ENCODE measurements at regions not wholly inside any gene's neighbourhood (a gene's known extent, or its start where the extent isn't known, plus 50 kb on each side); places are given as distances from the start of the nearest gene placed in this dataset.

DNA sequence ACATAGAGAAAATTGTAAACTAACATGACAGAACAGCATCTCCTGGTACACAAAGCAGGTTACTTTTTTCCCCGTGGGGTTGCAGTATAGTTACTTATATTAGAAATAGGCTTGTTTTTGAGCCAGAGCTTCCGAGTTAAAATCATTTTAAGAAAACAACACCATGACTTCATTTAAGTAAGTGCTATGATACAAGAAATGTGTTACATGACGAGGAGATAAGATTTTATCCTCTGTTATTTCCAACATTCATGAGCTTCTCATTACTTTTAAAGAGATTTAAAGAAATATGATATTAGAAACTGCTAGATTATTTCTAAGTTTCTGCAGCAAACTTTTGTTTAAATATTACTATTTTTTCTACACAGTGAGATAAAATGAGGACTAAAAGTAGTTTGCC, 968.7 kb downstream of the GATA3 start:
- Histone ChIP-seq H2AFZ (no peak overlapping the region), H3K27ac (no peak overlapping the region), H3K36me3 (ENCODE audit: low read depth) (no peaks in the 10 kb centered on the region), H3K9me2 (ENCODE audit: insufficient read depth) (no peaks in the 10 kb centered on the region), H3K9ac (no peak overlapping the region), H3K79me2 (ENCODE audit: insufficient read depth) (no peaks in the 10 kb centered on the region), H3K4me3 (no peak overlapping the region), H3K27me3 (replicated peaks; ENCODE audit: insufficient read depth) (no peaks in the 10 kb centered on the region), H4K20me1 (ENCODE audit: insufficient read depth) (no peaks in the 10 kb centered on the region), H3F3A (ENCODE audit: insufficient read depth) (no peaks in the 10 kb centered on the region), H3K4me2 (ENCODE audit: unreplicated experiment) (no peak overlapping the region), H3K4me1 (ENCODE audit: insufficient read depth) (no peaks in the 10 kb centered on the region), H3K9me3 (ENCODE audit: low read depth) (no peaks in the 10 kb centered on the region)
- no peak for DNase-seq
- TF ChIP-seq EZH2 (IDR thresholded peaks at IDR 0.05; ENCODE audit: insufficient read depth, poor library complexity, severe bottlenecking), result no peak
- no peak for TF ChIP-seq EZH2phosphoT487 (IDR thresholded peaks at IDR 0.05; ENCODE audit: insufficient read depth, low read depth)
- in situ Hi-C loops (cut with MboI), result no loop called here
- WGBS, 2 experiments (ENCODE audit: low coverage in 1 of 2, low lambda C conversion rate in 2 of 2, missing lambda C conversion rate in 2 of 2), result 7% methylated on average over 3 of the region's 3 CpGs

GRCh38 chr10:9024210-9024609, 969.7 kb downstream of the GATA3 start:
- Histone ChIP-seq H3K4me3 (no peak overlapping the region), H3K4me2 (ENCODE audit: unreplicated experiment) (no peak overlapping the region), H3K9me3 (ENCODE audit: low read depth) (no peaks in the 10 kb centered on the region), H3K79me2 (ENCODE audit: insufficient read depth) (no peaks in the 10 kb centered on the region), H3F3A (ENCODE audit: insufficient read depth) (no peaks in the 10 kb centered on the region), H4K20me1 (ENCODE audit: insufficient read depth) (no peaks in the 10 kb centered on the region), H3K9ac (no peak overlapping the region), H3K36me3 (ENCODE audit: low read depth) (no peaks in the 10 kb centered on the region), H3K27me3 (replicated peaks; ENCODE audit: insufficient read depth) (no peaks in the 10 kb centered on the region), H3K27ac (no peak overlapping the region), H3K9me2 (ENCODE audit: insufficient read depth) (no peaks in the 10 kb centered on the region), H2AFZ (no peak overlapping the region), H3K4me1 (ENCODE audit: insufficient read depth) (no peaks in the 10 kb centered on the region)
- TF ChIP-seq EZH2phosphoT487 (IDR thresholded peaks at IDR 0.05; ENCODE audit: insufficient read depth, low read depth), result no peak
- no peak for TF ChIP-seq EZH2 (IDR thresholded peaks at IDR 0.05; ENCODE audit: insufficient read depth, poor library complexity, severe bottlenecking)
- 3 to 7% methylated on average over 2 of the region's 2 CpGs for WGBS, 2 experiments (ENCODE audit: low coverage in 1 of 2, low lambda C conversion rate in 2 of 2, missing lambda C conversion rate in 2 of 2)
- in situ Hi-C loops (cut with MboI), result no loop called here
- DNase-seq, result no peak

DNA sequence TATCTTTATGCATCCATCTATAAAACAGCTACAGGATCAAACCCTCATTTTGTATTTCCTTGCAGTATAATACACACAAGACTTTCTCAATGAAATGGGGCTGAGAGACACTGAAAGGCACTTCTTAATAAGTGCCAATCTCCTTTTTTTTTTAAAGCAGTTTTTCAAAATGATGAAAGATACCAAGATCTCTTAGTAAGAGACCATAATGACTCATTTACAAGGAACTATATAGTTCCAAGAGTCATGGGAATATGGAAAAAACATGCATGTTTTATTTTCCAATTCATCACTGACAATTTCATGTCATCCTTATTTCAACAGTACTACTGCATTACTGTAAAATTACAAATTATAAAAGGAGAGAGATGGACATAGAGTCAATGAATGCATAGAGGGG, 973.7 kb downstream of the GATA3 start:
- no peaks in the 10 kb centered on the region for H3K4me1 ChIP-seq (ENCODE audit: insufficient read depth)
- TF ChIP-seq EZH2 (IDR thresholded peaks at IDR 0.05; ENCODE audit: insufficient read depth, poor library complexity, severe bottlenecking) (no peak), EZH2phosphoT487 (IDR thresholded peaks at IDR 0.05; ENCODE audit: insufficient read depth, low read depth) (no peak)

DNA sequence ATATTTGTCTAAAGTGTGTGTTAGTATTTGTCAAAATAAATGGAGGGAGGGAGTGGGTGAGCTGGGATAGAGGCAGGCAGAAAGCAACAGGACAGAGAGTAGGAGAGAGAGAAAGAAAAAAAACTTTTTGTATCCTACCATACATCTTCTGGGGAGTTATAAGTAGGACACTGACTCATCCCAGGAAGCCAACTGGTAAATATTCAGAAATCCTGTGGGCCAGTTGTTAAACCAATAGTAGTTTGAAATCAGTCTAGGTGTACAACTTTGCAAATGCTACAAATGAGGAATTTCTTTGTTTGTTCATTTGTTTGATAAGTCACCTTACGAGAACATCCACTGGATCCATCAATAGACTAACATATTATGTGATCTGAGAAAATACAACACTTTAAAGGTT, 980.9 kb downstream of the GATA3 start:
- Histone ChIP-seq H3K27ac (no peak overlapping the region), H2AFZ (no peak overlapping the region), H3K4me2 (ENCODE audit: unreplicated experiment) (no peak overlapping the region), H3K79me2 (ENCODE audit: insufficient read depth) (no peaks in the 10 kb centered on the region), H4K20me1 (ENCODE audit: insufficient read depth) (no peaks in the 10 kb centered on the region), H3K9me3 (ENCODE audit: low read depth) (no peaks in the 10 kb centered on the region), H3K4me1 (ENCODE audit: insufficient read depth) (no peaks in the 10 kb centered on the region), H3K36me3 (ENCODE audit: low read depth) (no peaks in the 10 kb centered on the region), H3K9ac (no peak overlapping the region), H3F3A (ENCODE audit: insufficient read depth) (no peaks in the 10 kb centered on the region), H3K9me2 (ENCODE audit: insufficient read depth) (no peaks in the 10 kb centered on the region), H3K4me3 (no peak overlapping the region), H3K27me3 (replicated peaks; ENCODE audit: insufficient read depth) (no peaks in the 10 kb centered on the region)
- TF ChIP-seq EZH2phosphoT487 (IDR thresholded peaks at IDR 0.05; ENCODE audit: insufficient read depth, low read depth) (no peak), EZH2 (IDR thresholded peaks at IDR 0.05; ENCODE audit: insufficient read depth, poor library complexity, severe bottlenecking) (no peak)
- no peak for DNase-seq
- 5 to 13% methylated on average over 1 of the region's 1 CpG for WGBS, 2 experiments (ENCODE audit: low coverage in 1 of 2, low lambda C conversion rate in 2 of 2, missing lambda C conversion rate in 2 of 2)
- in situ Hi-C loops (cut with MboI), result no loop called here

More for the DNA sequence above, 973.7 kb downstream of the GATA3 start:
- Histone ChIP-seq H3K79me2 (ENCODE audit: insufficient read depth) (no peaks in the 10 kb centered on the region), H2AFZ (no peak overlapping the region), H3K9ac (no peak overlapping the region), H4K20me1 (ENCODE audit: insufficient read depth) (no peaks in the 10 kb centered on the region), H3F3A (ENCODE audit: insufficient read depth) (no peaks in the 10 kb centered on the region), H3K27ac (no peak overlapping the region), H3K36me3 (ENCODE audit: low read depth) (no peaks in the 10 kb centered on the region), H3K9me3 (ENCODE audit: low read depth) (no peaks in the 10 kb centered on the region), H3K9me2 (ENCODE audit: insufficient read depth) (no peaks in the 10 kb centered on the region), H3K27me3 (replicated peaks; ENCODE audit: insufficient read depth) (no peaks in the 10 kb centered on the region), H3K4me3 (no peak overlapping the region), H3K4me2 (ENCODE audit: unreplicated experiment) (no peak overlapping the region)
- in situ Hi-C loops (cut with MboI), result no loop called here
- DNase-seq, result no peak

DNA sequence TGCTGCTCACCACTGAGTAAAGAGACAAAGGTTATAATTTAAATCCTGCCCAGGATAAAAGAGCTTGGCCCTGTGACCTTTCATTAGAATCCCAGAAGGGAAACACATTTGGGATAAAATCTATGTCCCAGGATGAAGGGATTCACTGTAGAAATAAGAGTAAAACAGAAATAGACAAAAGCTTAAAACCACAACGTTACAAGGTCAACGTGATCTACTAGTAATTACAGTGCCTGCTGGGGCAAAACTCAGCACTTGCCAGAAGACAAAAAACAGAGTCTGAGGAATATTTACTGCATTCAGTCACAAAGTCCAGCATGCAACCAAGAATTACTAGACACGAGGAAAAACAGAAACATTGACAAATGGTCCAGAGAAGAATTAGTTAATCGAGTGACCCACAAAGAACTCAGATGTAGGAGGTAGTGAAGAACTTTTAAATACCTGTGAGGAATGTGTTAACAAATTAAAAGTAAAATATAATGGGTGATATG, 982.3 kb downstream of the GATA3 start:
- Histone ChIP-seq H4K20me1 (ENCODE audit: insufficient read depth) (no peaks in the 10 kb centered on the region), H2AFZ (no peak overlapping the region), H3K4me3 (no peak overlapping the region), H3K9ac (no peak overlapping the region), H3K9me3 (ENCODE audit: low read depth) (no peaks in the 10 kb centered on the region), H3K36me3 (ENCODE audit: low read depth) (no peaks in the 10 kb centered on the region), H3K27me3 (replicated peaks; ENCODE audit: insufficient read depth) (no peaks in the 10 kb centered on the region), H3K4me1 (ENCODE audit: insufficient read depth) (no peaks in the 10 kb centered on the region), H3F3A (ENCODE audit: insufficient read depth) (no peaks in the 10 kb centered on the region), H3K27ac (no peak overlapping the region), H3K9me2 (ENCODE audit: insufficient read depth) (no peaks in the 10 kb centered on the region), H3K79me2 (ENCODE audit: insufficient read depth) (no peaks in the 10 kb centered on the region), H3K4me2 (ENCODE audit: unreplicated experiment) (no peak overlapping the region)
- DNase-seq, result no peak
- WGBS, 2 experiments (ENCODE audit: low coverage in 1 of 2, low lambda C conversion rate in 2 of 2, missing lambda C conversion rate in 2 of 2), result 0 to 3% methylated on average over 4 of the region's 4 CpGs
- in situ Hi-C loops (cut with MboI), result no loop called here
- TF ChIP-seq EZH2phosphoT487 (IDR thresholded peaks at IDR 0.05; ENCODE audit: insufficient read depth, low read depth) (no peak), EZH2 (IDR thresholded peaks at IDR 0.05; ENCODE audit: insufficient read depth, poor library complexity, severe bottlenecking) (no peak)
